Nephron progenitor cell (in vitro differentiated cells): ENCODE measurements at regions not wholly inside any gene's neighbourhood (a gene's known extent, or its start where the extent isn't known, plus 50 kb on each side); places are given as distances from the start of the nearest gene placed in this dataset.

ENCODE experiments used
- DNase-seq: peaks from one replicate; pipeline ENCODE4 v3.0.0; 2021
- H3K27ac Mint-ChIP-seq: 2 replicates; pipeline ENCODE4 v1.8.0; 2021; ENCODE audit warnings: mild to moderate bottlenecking, moderate library complexity, mixed read lengths
- H3K27me3 Mint-ChIP-seq: 2 replicates; pipeline ENCODE4 v1.8.0; 2021; ENCODE audit warnings: mild to moderate bottlenecking, low read depth, mixed read lengths; ENCODE audit not compliant: poor library complexity
- H3K36me3 Mint-ChIP-seq: 2 replicates; pipeline ENCODE4 v1.8.0; 2021; ENCODE audit warnings: low read depth, mixed read lengths
- H3K4me1 Mint-ChIP-seq: 2 replicates; pipeline ENCODE4 v1.8.0; 2021; ENCODE audit warnings: mixed read lengths
- H3K4me3 Mint-ChIP-seq: 2 replicates; pipeline ENCODE4 v1.8.0; 2021; ENCODE audit warnings: mild to moderate bottlenecking, moderate library complexity, mixed read lengths
- H3K9me3 Mint-ChIP-seq: 2 replicates; pipeline ENCODE4 v1.8.0; 2021; ENCODE audit warnings: mild to moderate bottlenecking, moderate library complexity, mixed read lengths
- TF ChIP-seq, protein P1 (sequence below): fragments of 200-600 bp; sonication (generic); IDR thresholded peaks from 2 replicates; pipeline ENCODE4 v1.5.0; 2021; ENCODE audit warnings: antibody characterized with exemption

DNA sequence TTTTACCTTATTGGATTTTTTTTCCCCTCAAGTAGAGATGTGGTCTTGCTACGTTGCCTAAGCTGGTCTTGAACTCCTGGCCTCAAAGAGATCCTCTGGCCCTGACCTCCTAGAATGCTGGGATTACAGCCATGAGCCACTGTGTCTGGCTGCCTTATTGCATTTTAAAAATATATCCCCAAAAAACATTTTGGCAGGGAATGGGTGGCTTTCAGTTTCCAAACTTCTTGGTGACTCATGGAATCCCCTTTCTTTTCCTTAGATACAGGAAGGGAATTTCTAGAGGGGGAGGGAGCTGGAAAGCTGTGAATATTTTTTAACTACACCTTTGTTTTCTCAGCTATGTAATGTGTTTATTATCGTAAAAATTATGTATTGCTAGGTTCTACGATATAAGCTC, 73.3 kb downstream of the SNRPE start:
- Mint-ChIP-seq H3K9me3 (no peaks in the 10 kb centered on the region), H3K4me3 (no peak overlapping the region), H3K27me3 (no peaks in the 10 kb centered on the region)

DNA sequence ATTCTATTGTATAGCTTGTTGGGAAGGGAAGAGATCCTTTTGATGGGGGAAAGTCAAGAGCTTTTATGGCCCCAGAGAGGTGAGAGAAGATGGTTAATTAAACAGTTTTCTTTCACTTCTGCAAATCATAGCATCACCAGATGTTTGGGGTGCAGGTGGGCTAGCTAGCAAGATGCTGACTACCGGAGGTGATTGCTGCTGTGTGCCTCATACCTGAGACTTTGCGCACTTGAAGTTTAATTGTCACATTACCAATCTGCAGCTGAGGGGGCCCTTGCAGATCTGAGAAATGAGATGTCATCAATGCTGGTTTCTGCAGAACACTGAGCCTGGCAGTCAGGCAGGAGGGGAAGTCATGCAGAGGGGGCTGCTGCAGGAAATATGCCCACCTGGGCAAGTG, 73.9 kb downstream of the SNRPE start:
- Mint-ChIP-seq H3K4me1 (no peaks in the 10 kb centered on the region), H3K27me3 (no peaks in the 10 kb centered on the region), H3K36me3 (no peaks in the 10 kb centered on the region), H3K4me3 (no peak overlapping the region), H3K9me3 (no peaks in the 10 kb centered on the region), H3K27ac (no peak overlapping the region)
- TF ChIP-seq, protein P1, sequence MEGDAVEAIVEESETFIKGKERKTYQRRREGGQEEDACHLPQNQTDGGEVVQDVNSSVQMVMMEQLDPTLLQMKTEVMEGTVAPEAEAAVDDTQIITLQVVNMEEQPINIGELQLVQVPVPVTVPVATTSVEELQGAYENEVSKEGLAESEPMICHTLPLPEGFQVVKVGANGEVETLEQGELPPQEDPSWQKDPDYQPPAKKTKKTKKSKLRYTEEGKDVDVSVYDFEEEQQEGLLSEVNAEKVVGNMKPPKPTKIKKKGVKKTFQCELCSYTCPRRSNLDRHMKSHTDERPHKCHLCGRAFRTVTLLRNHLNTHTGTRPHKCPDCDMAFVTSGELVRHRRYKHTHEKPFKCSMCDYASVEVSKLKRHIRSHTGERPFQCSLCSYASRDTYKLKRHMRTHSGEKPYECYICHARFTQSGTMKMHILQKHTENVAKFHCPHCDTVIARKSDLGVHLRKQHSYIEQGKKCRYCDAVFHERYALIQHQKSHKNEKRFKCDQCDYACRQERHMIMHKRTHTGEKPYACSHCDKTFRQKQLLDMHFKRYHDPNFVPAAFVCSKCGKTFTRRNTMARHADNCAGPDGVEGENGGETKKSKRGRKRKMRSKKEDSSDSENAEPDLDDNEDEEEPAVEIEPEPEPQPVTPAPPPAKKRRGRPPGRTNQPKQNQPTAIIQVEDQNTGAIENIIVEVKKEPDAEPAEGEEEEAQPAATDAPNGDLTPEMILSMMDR = no peak
- no peak for DNase-seq

More for the DNA sequence above, 73.3 kb downstream of the SNRPE start:
- no peak for DNase-seq
- H3K27ac Mint-ChIP-seq = no peak overlapping the region
- H3K36me3 Mint-ChIP-seq = no peaks in the 10 kb centered on the region
- H3K4me1 Mint-ChIP-seq = no peaks in the 10 kb centered on the region
- TF ChIP-seq, protein P1 = no peak

DNA sequence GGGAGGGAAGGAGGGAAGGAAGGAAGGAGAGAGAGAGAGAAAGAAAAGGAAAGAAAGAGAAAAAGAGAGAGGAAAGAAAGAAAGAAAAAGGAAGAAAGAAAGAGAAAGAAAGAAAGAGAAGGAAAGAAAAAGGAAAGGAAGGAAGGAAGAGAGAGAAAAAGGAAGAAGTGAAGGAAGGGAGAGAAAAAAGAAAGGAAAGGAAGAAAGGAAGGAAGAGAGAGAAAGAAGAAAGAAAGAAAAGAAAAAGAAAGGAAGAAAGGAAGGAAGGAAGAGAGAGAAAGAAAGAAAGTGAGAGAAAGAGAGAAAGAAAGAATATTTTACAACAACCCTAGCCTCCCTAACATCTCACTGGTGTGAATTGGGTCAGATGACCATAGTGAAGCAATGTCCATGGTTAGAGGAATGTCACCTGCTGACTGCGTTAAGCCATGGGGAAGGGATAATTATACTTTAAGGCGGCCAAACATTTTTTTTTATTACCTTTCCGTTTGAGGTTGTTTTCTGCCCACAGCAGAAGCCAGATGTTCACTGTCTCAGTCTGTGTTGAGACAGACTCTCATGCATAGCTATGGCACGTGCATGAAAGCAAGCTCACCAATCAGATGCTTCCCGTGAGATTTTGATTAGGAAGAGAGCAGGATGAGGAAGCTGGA, 76.4 kb downstream of the SNRPE start:
- Mint-ChIP-seq H3K4me3 (no peak overlapping the region), H3K4me1 (no peaks in the 10 kb centered on the region), H3K27ac (no peak overlapping the region), H3K36me3 (no peaks in the 10 kb centered on the region), H3K27me3 (peaks cover 4% of the 10 kb centered on the region), H3K9me3 (no peaks in the 10 kb centered on the region)
- TF ChIP-seq, protein P1 = no peak
- no peak for DNase-seq

DNA sequence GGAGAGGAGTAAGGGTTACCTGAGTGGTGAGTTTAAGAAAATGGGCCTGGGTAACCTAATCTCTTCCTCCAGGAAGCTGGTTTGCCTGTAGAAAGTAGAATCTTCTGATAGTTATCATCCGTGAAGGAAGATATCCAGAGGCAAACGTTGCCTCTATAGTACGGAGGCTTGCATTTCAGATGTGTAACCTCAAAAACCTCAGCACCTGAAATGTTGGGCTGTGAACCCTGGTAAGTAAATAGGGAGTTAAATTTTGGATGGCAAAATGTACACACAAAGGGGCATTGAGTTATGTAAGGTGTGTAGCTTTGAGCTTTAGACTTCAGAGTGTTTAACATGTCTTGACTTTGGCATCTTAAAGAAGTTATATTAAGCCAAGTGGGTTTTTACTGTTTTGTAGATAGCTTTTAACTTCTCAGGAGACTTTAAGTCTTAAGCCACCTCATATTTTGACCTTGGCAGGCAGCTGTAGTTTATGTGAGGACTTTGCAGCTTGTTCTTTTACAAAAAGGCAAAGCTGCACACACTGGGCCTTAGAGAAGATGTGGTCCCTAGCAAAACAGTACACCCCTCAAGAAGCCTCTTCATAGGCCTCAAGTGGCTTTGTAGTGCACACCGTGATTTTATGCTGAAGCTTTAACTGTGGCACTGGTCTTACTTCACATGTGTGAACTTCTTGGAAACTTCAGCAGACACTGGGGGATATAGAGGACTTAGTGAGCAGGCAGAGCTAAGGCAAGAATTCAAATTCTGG, 83.4 kb downstream of the SNRPE start:
- Mint-ChIP-seq H3K4me3 (no peak overlapping the region), H3K36me3 (no peaks in the 10 kb centered on the region)

DNA sequence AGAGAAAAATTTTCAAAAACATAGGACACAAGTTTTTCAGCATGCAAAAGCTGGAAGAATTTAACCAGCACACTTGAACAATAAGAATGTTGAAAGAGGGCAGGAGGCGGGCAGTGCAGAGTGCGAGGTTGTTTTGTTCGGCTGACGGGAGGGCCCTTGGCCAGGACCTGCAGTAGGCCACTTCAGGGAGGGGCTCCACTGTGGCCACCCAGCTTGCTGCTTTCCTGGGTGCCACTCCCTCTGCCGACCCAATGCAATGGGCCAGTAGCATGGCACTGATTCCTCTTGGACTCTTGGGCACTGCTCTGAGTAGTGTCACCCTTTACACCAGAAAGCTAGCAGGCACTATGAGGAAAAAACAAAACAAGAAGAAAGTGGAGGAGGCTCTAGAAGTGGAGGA, 92.9 kb downstream of the SNRPE start:
- Mint-ChIP-seq H3K36me3 (peaks cover 23% of the 10 kb centered on the region), H3K27me3 (peaks cover 8% of the 10 kb centered on the region), H3K4me3 (no peak overlapping the region), H3K27ac (no peak overlapping the region), H3K9me3 (peaks cover 52% of the 10 kb centered on the region), H3K4me1 (no peaks in the 10 kb centered on the region)
- TF ChIP-seq, protein P1 = no peak
- no peak for DNase-seq

More for the DNA sequence above, 83.4 kb downstream of the SNRPE start:
- no peak for DNase-seq
- H3K4me1 Mint-ChIP-seq = no peaks in the 10 kb centered on the region
- no peak overlapping the region for H3K27ac Mint-ChIP-seq
- TF ChIP-seq, protein P1 = no peak
- H3K27me3 Mint-ChIP-seq = peaks cover 9% of the 10 kb centered on the region
- no peaks in the 10 kb centered on the region for H3K9me3 Mint-ChIP-seq
